SU-DHL-6 (cell line): ENCODE measurements at regions not wholly inside any gene's neighbourhood (a gene's known extent, or its start where the extent isn't known, plus 50 kb on each side); places are given as distances from the start of the nearest gene placed in this dataset.
A peak's percentile ranks its signal among the peaks of the same experiment; 100 is the strongest.

ENCODE experiments used
- H2AFZ ChIP-seq: fragments of 200-600 bp; sonication (generic); 2 replicates; pipeline ENCODE4 v1.6.1; 2014; ENCODE audit warnings: low read depth, mild to moderate bottlenecking, moderate library complexity, mixed read lengths, antibody characterized with exemption, low read length; ENCODE audit not compliant: severe bottlenecking
- H3F3A ChIP-seq: fragments of 200-600 bp; shearing (Covaris generic); 2 replicates; pipeline ENCODE4 v1.6.0; 2016; ENCODE audit warnings: antibody characterized with exemption, mild to moderate bottlenecking; ENCODE audit not compliant: insufficient read depth
- H3K27ac ChIP-seq: fragments of 200-600 bp; sonication (generic); 2 replicates; pipeline ENCODE4 v1.5.1; 2016; ENCODE audit warnings: low read depth, mild to moderate bottlenecking, low read length, moderate library complexity, mixed read lengths
- H3K27me3 ChIP-seq: fragments of 200-600 bp; sonication (generic), shearing (Covaris generic); 2 replicates; pipeline ENCODE4 v1.6.0; 2014; ENCODE audit warnings: mild to moderate bottlenecking, low read length
- H3K36me3 ChIP-seq: fragments of 200-600 bp; sonication (generic); 2 replicates; pipeline ENCODE4 v1.6.1; 2014; ENCODE audit warnings: mild to moderate bottlenecking, low read length, mixed read lengths
- H3K4me2 ChIP-seq: fragments of 300-600, 200-600 bp; shearing (Covaris generic), sonication (generic); 2 replicates; pipeline ENCODE4 v1.6.0; 2014; ENCODE audit warnings: low read length, low read depth, mild to moderate bottlenecking; ENCODE audit not compliant: poor library complexity, severe bottlenecking
- H3K4me3 ChIP-seq: fragments of 200-600 bp; sonication (generic); 2 replicates; pipeline ENCODE4 v1.5.1; 2014; ENCODE audit warnings: antibody characterized with exemption, low read length, mild to moderate bottlenecking, mixed read lengths; ENCODE audit not compliant: insufficient read depth, poor library complexity, severe bottlenecking
- H3K79me2 ChIP-seq: fragments of 200-600 bp; sonication (generic); 2 replicates; pipeline ENCODE4 v1.6.1; 2014; ENCODE audit warnings: mild to moderate bottlenecking, low read length, moderate library complexity; ENCODE audit not compliant: insufficient read depth
- H3K9ac ChIP-seq: fragments of 200-600 bp; sonication (generic); 2 replicates; pipeline ENCODE4 v1.7.0; 2014; ENCODE audit warnings: mild to moderate bottlenecking, low read length
- H3K9me2 ChIP-seq: fragments of 200-600 bp; sonication (generic); replicated peaks from 2 replicates; pipeline ENCODE4 v1.6.1; 2014; ENCODE audit warnings: low read length; ENCODE audit not compliant: insufficient read depth
- H3K9me3 ChIP-seq: fragments of 200-600 bp; sonication (generic); 2 replicates; pipeline ENCODE4 v1.6.1; 2014; ENCODE audit warnings: low read length, mixed read lengths; ENCODE audit not compliant: insufficient read depth
- H4K20me1 ChIP-seq: fragments of 200-600 bp; sonication (generic); 2 replicates; pipeline ENCODE4 v1.6.1; 2014; ENCODE audit warnings: low read depth, mild to moderate bottlenecking, antibody characterized with exemption, low read length, moderate library complexity, mixed read lengths
- EZH2phosphoT487 ChIP-seq: fragments of 200-600 bp; sonication (generic), shearing (Covaris generic); conservative IDR thresholded peaks from 2 replicates; pipeline ENCODE4 v1.6.1; 2018; ENCODE audit warnings: mild to moderate bottlenecking, antibody characterized with exemption, low read length, moderate library complexity, mixed read lengths
- TF ChIP-seq, protein P1 (sequence below): fragments of 200-600 bp; sonication (generic); IDR thresholded peaks from one replicate; pipeline ENCODE4 v1.5.1; 2017; ENCODE audit warnings: antibody characterized with exemption, mild to moderate bottlenecking, low read length, moderate library complexity; ENCODE audit not compliant: insufficient read depth, poor library complexity, severe bottlenecking

DNA sequence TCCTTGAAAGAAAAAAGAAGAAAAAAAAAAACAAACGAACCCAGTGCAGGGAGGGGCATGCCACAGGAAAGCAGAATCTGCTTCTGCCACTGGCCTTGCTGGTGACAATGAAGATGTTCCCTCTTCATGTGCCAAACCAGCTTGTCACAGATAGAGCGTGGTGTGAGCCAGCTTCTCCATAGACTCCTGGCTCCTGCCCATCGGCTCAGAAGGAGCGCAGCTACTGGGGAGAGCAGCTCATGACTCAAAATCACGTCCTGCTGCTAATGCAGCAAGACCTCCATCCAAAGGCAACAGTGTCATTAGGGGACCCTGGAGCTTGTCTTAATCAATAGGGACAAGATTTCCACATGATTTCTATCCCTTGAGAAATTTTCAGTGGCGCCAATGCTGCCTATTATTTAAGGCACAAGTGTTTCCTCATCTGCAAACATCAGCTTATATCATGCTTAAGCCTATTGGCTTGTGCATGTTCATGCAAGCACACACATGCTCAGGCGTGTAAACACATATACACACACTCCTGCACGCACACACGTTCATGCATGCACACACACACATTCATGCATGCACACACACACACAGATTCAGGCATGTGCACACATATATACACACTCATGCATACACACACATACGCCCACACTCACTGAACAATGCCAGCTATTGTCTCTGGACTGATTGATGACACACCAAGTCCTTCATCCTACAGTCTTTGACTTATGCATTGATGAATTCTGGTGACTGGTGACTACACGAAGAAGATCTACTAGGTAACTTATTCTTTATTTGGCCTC, 682.0 kb upstream of the ID2 start:
- Histone ChIP-seq H3K4me3 (no peak overlapping the region), H4K20me1 (no peaks in the 10 kb centered on the region), H3K79me2 (no peaks in the 10 kb centered on the region), H3K9me3 (no peaks in the 10 kb centered on the region), H3F3A (no peaks in the 10 kb centered on the region), H3K36me3 (no peaks in the 10 kb centered on the region), H3K27ac (no peak overlapping the region), H3K9me2 (no peaks in the 10 kb centered on the region), H2AFZ (no peak overlapping the region), H3K4me2 (no peak overlapping the region), H3K27me3 (no peaks in the 10 kb centered on the region), H3K9ac (no peak overlapping the region)
- TF ChIP-seq EZH2phosphoT487: no peak
- TF ChIP-seq, protein P1, sequence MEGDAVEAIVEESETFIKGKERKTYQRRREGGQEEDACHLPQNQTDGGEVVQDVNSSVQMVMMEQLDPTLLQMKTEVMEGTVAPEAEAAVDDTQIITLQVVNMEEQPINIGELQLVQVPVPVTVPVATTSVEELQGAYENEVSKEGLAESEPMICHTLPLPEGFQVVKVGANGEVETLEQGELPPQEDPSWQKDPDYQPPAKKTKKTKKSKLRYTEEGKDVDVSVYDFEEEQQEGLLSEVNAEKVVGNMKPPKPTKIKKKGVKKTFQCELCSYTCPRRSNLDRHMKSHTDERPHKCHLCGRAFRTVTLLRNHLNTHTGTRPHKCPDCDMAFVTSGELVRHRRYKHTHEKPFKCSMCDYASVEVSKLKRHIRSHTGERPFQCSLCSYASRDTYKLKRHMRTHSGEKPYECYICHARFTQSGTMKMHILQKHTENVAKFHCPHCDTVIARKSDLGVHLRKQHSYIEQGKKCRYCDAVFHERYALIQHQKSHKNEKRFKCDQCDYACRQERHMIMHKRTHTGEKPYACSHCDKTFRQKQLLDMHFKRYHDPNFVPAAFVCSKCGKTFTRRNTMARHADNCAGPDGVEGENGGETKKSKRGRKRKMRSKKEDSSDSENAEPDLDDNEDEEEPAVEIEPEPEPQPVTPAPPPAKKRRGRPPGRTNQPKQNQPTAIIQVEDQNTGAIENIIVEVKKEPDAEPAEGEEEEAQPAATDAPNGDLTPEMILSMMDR: no peak

DNA sequence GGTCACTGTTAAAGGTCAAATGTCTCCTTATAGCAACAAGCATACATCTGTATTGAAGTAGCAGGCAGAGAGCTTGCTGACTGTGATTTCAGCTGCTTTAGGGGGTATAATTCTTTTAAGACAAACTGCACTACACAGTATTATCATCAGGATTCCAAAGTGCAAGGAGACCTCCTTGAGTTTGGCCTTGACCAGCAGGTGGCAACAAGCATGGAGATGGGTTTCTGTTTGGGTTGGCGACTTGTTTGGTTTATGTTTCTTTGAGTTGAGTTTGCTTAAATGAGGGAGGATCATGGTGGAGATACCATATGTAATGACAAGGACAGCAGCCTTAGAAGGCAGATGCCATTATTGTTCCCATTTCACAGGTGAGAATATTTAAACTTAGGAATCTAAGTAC, 681.0 kb upstream of the ID2 start:
- Histone ChIP-seq H3K27me3 (no peaks in the 10 kb centered on the region), H3K79me2 (no peaks in the 10 kb centered on the region), H3K9me2 (no peaks in the 10 kb centered on the region), H3K4me2 (no peak overlapping the region), H3K36me3 (no peaks in the 10 kb centered on the region), H3K4me3 (no peak overlapping the region), H2AFZ (no peak overlapping the region), H3K27ac (no peak overlapping the region), H3K9me3 (no peaks in the 10 kb centered on the region), H3K9ac (no peak overlapping the region), H4K20me1 (no peaks in the 10 kb centered on the region), H3F3A (no peaks in the 10 kb centered on the region)
- TF ChIP-seq EZH2phosphoT487: no peak
- TF ChIP-seq, protein P1: peak; percentile 20

DNA sequence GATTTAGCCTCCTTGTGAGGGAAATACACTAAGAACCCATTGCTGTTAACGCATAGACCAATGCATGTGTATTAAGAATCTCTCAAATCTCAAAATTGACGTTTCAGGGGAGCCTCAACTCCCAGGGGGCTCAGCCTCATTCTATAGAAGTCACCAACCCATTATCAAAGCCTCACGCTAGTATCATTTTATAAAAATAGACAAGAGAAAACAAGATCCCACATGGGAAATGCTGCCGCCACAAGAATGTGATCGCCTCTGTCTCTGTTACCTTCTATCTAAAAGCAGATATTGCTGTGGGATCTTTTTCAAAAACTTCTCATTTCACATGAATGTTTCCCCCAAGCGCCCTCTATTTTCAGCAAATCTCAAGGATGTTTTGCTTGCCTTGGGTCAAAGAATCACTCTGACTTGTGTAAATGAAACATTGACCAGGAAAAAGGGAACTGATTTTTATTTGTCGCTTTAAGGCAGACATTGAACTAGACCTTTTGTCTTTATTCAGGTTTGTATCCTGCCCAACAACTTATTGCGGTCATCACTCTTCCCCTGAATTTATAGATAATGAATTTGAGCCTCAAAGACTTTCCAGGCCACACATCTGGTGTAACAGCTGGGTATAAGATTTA, 679.0 kb upstream of the ID2 start:
- Histone ChIP-seq H3K4me3 (no peak overlapping the region), H3K9me2 (no peaks in the 10 kb centered on the region), H3K36me3 (no peaks in the 10 kb centered on the region), H3F3A (no peaks in the 10 kb centered on the region), H2AFZ (no peak overlapping the region), H3K27me3 (no peaks in the 10 kb centered on the region), H3K9ac (no peak overlapping the region), H3K27ac (no peak overlapping the region), H4K20me1 (no peaks in the 10 kb centered on the region), H3K79me2 (no peaks in the 10 kb centered on the region), H3K4me2 (no peak overlapping the region), H3K9me3 (no peaks in the 10 kb centered on the region)
- TF ChIP-seq, protein P1: no peak
- TF ChIP-seq EZH2phosphoT487: no peak
